ENCODE measurements at regions not wholly inside any gene's neighbourhood (a gene's known extent, or its start where the extent isn't known, plus 50 kb on each side); places are given as distances from the start of the nearest gene placed in this dataset.

GRCh38 chr17:77346765-77347164 is 206.0 kb downstream of the SEC14L1 start:
- Histone ChIP-seq H3K27me3 (ENCODE audit: insufficient read depth, low read depth) (no peaks in the 10 kb centered on the region), H2AFZ (ENCODE audit: low read depth) (no peak overlapping the region), H3K36me3 (ENCODE audit: insufficient read depth) (no peaks in the 10 kb centered on the region), H4K20me1 (ENCODE audit: insufficient read depth) (no peaks in the 10 kb centered on the region), H3K4me1 (ENCODE audit: low read depth, poor library complexity, severe bottlenecking) (peaks cover 58% of the 10 kb centered on the region), H3K79me2 (ENCODE audit: insufficient read depth, low read depth) (peaks cover 69% of the 10 kb centered on the region), H3K9ac (no peak overlapping the region), H3K27ac (no peak overlapping the region; the same call in 1 of the 2 replicates), H3K4me3 (IDR thresholded peaks at IDR 0.05; ENCODE audit: insufficient read depth, low read depth, low read length) (no peak overlapping the region), H3K4me2 (peak overlapping the region; percentile 8; the same call in 1 of the 2 replicates)
- TF ChIP-seq CTCF (conservative IDR thresholded peaks at IDR 0.05; ENCODE audit: low read depth, low read length), result no peak

- H3K4me2 ChIP-seq, result peak overlapping the region; percentile 34
- peaks cover 53% of the 10 kb centered on the region for H3K4me1 ChIP-seq (ENCODE audit: low read depth, poor library complexity, severe bottlenecking)
- no peaks in the 10 kb centered on the region for H3K36me3 ChIP-seq (ENCODE audit: insufficient read depth)
- no peak for TF ChIP-seq CTCF (conservative IDR thresholded peaks at IDR 0.05; ENCODE audit: low read depth, low read length)
- H2AFZ ChIP-seq (ENCODE audit: low read depth), result no peak overlapping the region
- no peak overlapping the region for H3K4me3 ChIP-seq (IDR thresholded peaks at IDR 0.05; ENCODE audit: insufficient read depth, low read depth, low read length)
- no peak overlapping the region for H3K9ac ChIP-seq
- H3K27me3 ChIP-seq (ENCODE audit: insufficient read depth, low read depth), result no peaks in the 10 kb centered on the region
- no peaks in the 10 kb centered on the region for H4K20me1 ChIP-seq (ENCODE audit: insufficient read depth)
- peaks cover 70% of the 10 kb centered on the region for H3K79me2 ChIP-seq (ENCODE audit: insufficient read depth, low read depth)
- H3K27ac ChIP-seq, result peak overlapping the region; percentile 5; the same call in 1 of the 2 replicates
Observed at GRCh38 chr17:77347544-77347943, 206.8 kb downstream of the SEC14L1 start.

GRCh38 chr17:77349976-77350830 is 209.4 kb downstream of the SEC14L1 start:
- no peak for TF ChIP-seq CTCF (conservative IDR thresholded peaks at IDR 0.05; ENCODE audit: low read depth, low read length)
- Histone ChIP-seq H3K27ac (no peak overlapping the region), H3K27me3 (ENCODE audit: insufficient read depth, low read depth) (no peaks in the 10 kb centered on the region), H4K20me1 (ENCODE audit: insufficient read depth) (no peaks in the 10 kb centered on the region), H3K4me1 (ENCODE audit: low read depth, poor library complexity, severe bottlenecking) (peaks cover 41% of the 10 kb centered on the region), H3K9ac (no peak overlapping the region), H3K79me2 (ENCODE audit: insufficient read depth, low read depth) (peaks cover 59% of the 10 kb centered on the region), H2AFZ (ENCODE audit: low read depth) (no peak overlapping the region), H3K4me3 (IDR thresholded peaks at IDR 0.05; ENCODE audit: insufficient read depth, low read depth, low read length) (no peak overlapping the region), H3K4me2 (no peak overlapping the region), H3K36me3 (ENCODE audit: insufficient read depth) (no peaks in the 10 kb centered on the region)

GRCh38 chr17:77352441-77352840 is 211.7 kb downstream of the SEC14L1 start:
- peaks cover 18% of the 10 kb centered on the region for H3K4me1 ChIP-seq (ENCODE audit: low read depth, poor library complexity, severe bottlenecking)
- H2AFZ ChIP-seq (ENCODE audit: low read depth), result no peak overlapping the region
- no peak overlapping the region for H3K27ac ChIP-seq
- no peak overlapping the region for H3K9ac ChIP-seq
- H3K4me2 ChIP-seq, result no peak overlapping the region
- H4K20me1 ChIP-seq (ENCODE audit: insufficient read depth), result no peaks in the 10 kb centered on the region
- no peak for TF ChIP-seq CTCF (conservative IDR thresholded peaks at IDR 0.05; ENCODE audit: low read depth, low read length)
- no peaks in the 10 kb centered on the region for H3K27me3 ChIP-seq (ENCODE audit: insufficient read depth, low read depth)
- no peaks in the 10 kb centered on the region for H3K36me3 ChIP-seq (ENCODE audit: insufficient read depth)
- peaks cover 40% of the 10 kb centered on the region for H3K79me2 ChIP-seq (ENCODE audit: insufficient read depth, low read depth)
- no peak overlapping the region for H3K4me3 ChIP-seq (IDR thresholded peaks at IDR 0.05; ENCODE audit: insufficient read depth, low read depth, low read length)
